CD14-positive monocyte (primary cell): ENCODE measurements at regions not wholly inside any gene's neighbourhood (a gene's known extent, or its start where the extent isn't known, plus 50 kb on each side); places are given as distances from the start of the nearest gene placed in this dataset.

Experiments used
- DNase-seq, 3 donors: peaks; one replicate each; pipeline ENCODE4 v3.0.0-alpha.2; 2011 to 2022
- H2AFZ ChIP-seq: 2 replicates; pipeline ENCODE4 v1.6.0; 2012; ENCODE audit warnings: mild to moderate bottlenecking, low read depth, low read length, inconsistent platforms; ENCODE audit not compliant: insufficient read depth, poor library complexity, severe bottlenecking
- H3K27ac ChIP-seq, 2 donors: 1 replicate in 1 of 2; 2 replicates in 1 of 2; pipeline ENCODE4 v1.5.1; 2012 to 2013; ENCODE audit warnings: low read length in 2 of 2, control low read depth in 1 of 2, inconsistent platforms in 1 of 2, low read depth in 1 of 2, mild to moderate bottlenecking in 1 of 2
- H3K27me3 ChIP-seq, 2 donors: one replicate each; pipeline versions ENCODE4 v1.6.0 to v1.6.1; 2011 to 2013; ENCODE audit warnings: low read length in 2 of 2; ENCODE audit not compliant: control insufficient read depth in 2 of 2, insufficient read depth in 2 of 2
- H3K36me3 ChIP-seq, 2 donors: replicated peaks in 1 of 2; 1 replicate in 1 of 2; 2 replicates in 1 of 2; pipeline versions ENCODE4 v1.5.1 to v1.6.1; 2012 to 2013; ENCODE audit warnings: low read length in 2 of 2, control low read depth in 1 of 2, inconsistent platforms in 1 of 2, mild to moderate bottlenecking in 1 of 2; ENCODE audit not compliant: insufficient read depth in 2 of 2, control insufficient read depth in 1 of 2
- H3K4me1 ChIP-seq, 2 donors: 1 replicate in 1 of 2; 2 replicates in 1 of 2; pipeline versions ENCODE4 v1.5.1 to v1.6.1; 2012 to 2013; ENCODE audit warnings: low read length in 2 of 2, control low read depth in 1 of 2, inconsistent platforms in 1 of 2, mild to moderate bottlenecking in 1 of 2, moderate library complexity in 1 of 2; ENCODE audit not compliant: insufficient read depth in 2 of 2, control insufficient read depth in 1 of 2
- H3K4me2 ChIP-seq: replicated peaks from 2 replicates; pipeline ENCODE3; 2012; ENCODE audit warnings: low read length, moderate library complexity, mild to moderate bottlenecking; ENCODE audit not compliant: poor library complexity, severe bottlenecking; ENCODE audit errors: extremely low read depth
- H3K4me3 ChIP-seq, 3 experiments: fragments of 200-600 bp in 1 of 3; sonication (generic) in 1 of 3; replicated peaks in 1 of 3; 1 replicate in 2 of 3; 2 replicates in 1 of 3; pipeline ENCODE4 v1.5.1; 2011 to 2013; ENCODE audit warnings: low read length in 3 of 3, mild to moderate bottlenecking in 3 of 3, control low read depth in 2 of 3, low read depth in 2 of 3, inconsistent platforms in 1 of 3, moderate library complexity in 1 of 3
- H3K79me2 ChIP-seq: 2 replicates; pipeline ENCODE4 v1.6.0; 2012; ENCODE audit warnings: mild to moderate bottlenecking, control low read depth, inconsistent platforms, low read length, moderate library complexity; ENCODE audit not compliant: insufficient read depth
- H3K9ac ChIP-seq: 2 replicates; pipeline ENCODE4 v1.6.0; 2017; ENCODE audit warnings: low read length, mild to moderate bottlenecking; ENCODE audit not compliant: insufficient read depth, poor library complexity, severe bottlenecking
- H3K9me3 ChIP-seq, 2 donors: replicated peaks in 1 of 2; 1 replicate in 1 of 2; 2 replicates in 1 of 2; pipeline versions ENCODE4 v1.5.1 to v1.6.1; 2012 to 2013; ENCODE audit warnings: low read length in 2 of 2, control low read depth in 1 of 2; ENCODE audit not compliant: control insufficient read depth in 1 of 2, insufficient read depth in 1 of 2
- H4K20me1 ChIP-seq: 2 replicates; pipeline ENCODE4 v1.6.0; 2012; ENCODE audit warnings: mild to moderate bottlenecking, low read length, control low read depth, moderate library complexity; ENCODE audit not compliant: insufficient read depth
- H3K27ac Mint-ChIP-seq, 7 donors: one replicate each; pipeline ENCODE4 v1.8.0; 2020; ENCODE audit warnings: mild to moderate bottlenecking in 7 of 7, mixed read lengths in 7 of 7, moderate library complexity in 6 of 7, inconsistent platforms in 2 of 7
- H3K27me3 Mint-ChIP-seq, 3 donors: one replicate each; pipeline ENCODE4 v1.8.0; 2021 to 2022; ENCODE audit warnings: low read depth in 3 of 3, mild to moderate bottlenecking in 3 of 3, mixed read lengths in 3 of 3, moderate library complexity in 3 of 3, inconsistent platforms in 1 of 3
- H3K36me3 Mint-ChIP-seq, 2 donors: one replicate each; pipeline ENCODE4 v1.8.0; 2020; ENCODE audit warnings: mixed read lengths in 2 of 2, inconsistent platforms in 1 of 2, mild to moderate bottlenecking in 1 of 2
- H3K4me1 Mint-ChIP-seq: one replicate; pipeline ENCODE4 v1.8.0; 2020; ENCODE audit warnings: mild to moderate bottlenecking, mixed read lengths
- H3K4me3 Mint-ChIP-seq, 2 donors: one replicate each; pipeline ENCODE4 v1.8.0; 2020; ENCODE audit warnings: mild to moderate bottlenecking in 2 of 2, mixed read lengths in 2 of 2, moderate library complexity in 1 of 2
- H3K9me3 Mint-ChIP-seq, 7 donors: one replicate each; pipeline ENCODE4 v1.8.0; 2020 to 2022; ENCODE audit warnings: mixed read lengths in 7 of 7, mild to moderate bottlenecking in 6 of 7, moderate library complexity in 6 of 7, inconsistent platforms in 2 of 7
- WGBS: methylation state at CpG from one replicate; pipeline ENCODE4 v1.1.5; 2013; ENCODE audit warnings: missing lambda C conversion rate; ENCODE audit not compliant: insufficient coverage; 5-methylcytosine and 5-hydroxymethylcytosine counted together
- intact Hi-C, 2 donors: fragments of 100-400 bp; cut with micrococcal nuclease; formaldehyde crosslinking; loops; one replicate each; pipeline versions ENCODE4 v1.15.0 to v1.15.1; 2023
- TF ChIP-seq, protein P1 (sequence below): fragments of 200-600 bp; IDR thresholded peaks from one replicate; pipeline ENCODE4 v1.8.0; 2022; ENCODE audit warnings: antibody characterized with exemption, mild to moderate bottlenecking

DNA sequence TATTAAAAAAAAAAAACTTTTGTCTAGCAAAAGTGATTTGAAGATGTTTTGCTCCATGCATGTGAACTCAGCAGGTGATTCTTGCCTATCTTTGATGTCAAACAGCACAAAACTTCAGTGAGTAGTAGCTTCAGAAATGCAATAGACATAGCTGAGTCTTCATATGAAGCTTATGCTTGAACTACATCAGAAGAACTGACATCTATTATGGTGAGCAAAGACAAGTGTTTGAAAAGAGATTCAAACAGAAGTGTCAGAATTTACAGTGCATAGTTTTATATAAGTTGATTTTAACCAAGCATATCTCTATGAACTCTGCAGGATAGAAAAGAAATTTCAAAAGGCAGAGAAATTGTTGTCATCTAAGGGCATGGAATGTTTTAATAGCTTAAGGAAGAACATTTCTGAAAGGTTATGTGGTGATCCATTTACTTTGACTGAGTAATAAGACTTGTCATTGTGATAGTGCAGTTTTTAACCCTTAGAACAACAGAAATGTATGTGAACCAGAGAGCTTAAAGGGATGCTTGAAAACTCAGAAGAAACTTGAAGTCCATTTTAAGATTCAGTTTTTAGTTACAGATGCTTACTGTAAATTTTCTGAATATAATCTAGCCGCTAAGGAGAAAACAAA, 351.4 kb downstream of the MDFIC start:
- Histone ChIP-seq H3K27me3 (no peaks in the 10 kb centered on the region), H3K9ac (no peak overlapping the region), H3K79me2 (no peaks in the 10 kb centered on the region), H3K4me3 (no peak overlapping the region), H3K4me1 (no peaks in the 10 kb centered on the region), H2AFZ (no peak overlapping the region), H4K20me1 (no peaks in the 10 kb centered on the region), H3K9me3 (no peaks in the 10 kb centered on the region), H3K4me2 (no peak overlapping the region), H3K27ac (no peak overlapping the region), H3K36me3 (no peaks in the 10 kb centered on the region)
- Mint-ChIP-seq H3K27me3 (peaks cover 0 to 8% (median 2%) of the 10 kb centered on the region in 3 donors), H3K9me3 (peaks cover 0 to 3% (median 0%) of the 10 kb centered on the region in 7 donors), H3K4me1 (no peaks in the 10 kb centered on the region), H3K4me3 (no peak overlapping the region), H3K36me3 (no peaks in the 10 kb centered on the region), H3K27ac (no peak overlapping the region)
- intact Hi-C loops, result no loop called here
- no peak for DNase-seq
- TF ChIP-seq, protein P1, sequence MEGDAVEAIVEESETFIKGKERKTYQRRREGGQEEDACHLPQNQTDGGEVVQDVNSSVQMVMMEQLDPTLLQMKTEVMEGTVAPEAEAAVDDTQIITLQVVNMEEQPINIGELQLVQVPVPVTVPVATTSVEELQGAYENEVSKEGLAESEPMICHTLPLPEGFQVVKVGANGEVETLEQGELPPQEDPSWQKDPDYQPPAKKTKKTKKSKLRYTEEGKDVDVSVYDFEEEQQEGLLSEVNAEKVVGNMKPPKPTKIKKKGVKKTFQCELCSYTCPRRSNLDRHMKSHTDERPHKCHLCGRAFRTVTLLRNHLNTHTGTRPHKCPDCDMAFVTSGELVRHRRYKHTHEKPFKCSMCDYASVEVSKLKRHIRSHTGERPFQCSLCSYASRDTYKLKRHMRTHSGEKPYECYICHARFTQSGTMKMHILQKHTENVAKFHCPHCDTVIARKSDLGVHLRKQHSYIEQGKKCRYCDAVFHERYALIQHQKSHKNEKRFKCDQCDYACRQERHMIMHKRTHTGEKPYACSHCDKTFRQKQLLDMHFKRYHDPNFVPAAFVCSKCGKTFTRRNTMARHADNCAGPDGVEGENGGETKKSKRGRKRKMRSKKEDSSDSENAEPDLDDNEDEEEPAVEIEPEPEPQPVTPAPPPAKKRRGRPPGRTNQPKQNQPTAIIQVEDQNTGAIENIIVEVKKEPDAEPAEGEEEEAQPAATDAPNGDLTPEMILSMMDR, result no peak
- WGBS, result no CpG with 5 or more reads among the region's 1 CpG

DNA sequence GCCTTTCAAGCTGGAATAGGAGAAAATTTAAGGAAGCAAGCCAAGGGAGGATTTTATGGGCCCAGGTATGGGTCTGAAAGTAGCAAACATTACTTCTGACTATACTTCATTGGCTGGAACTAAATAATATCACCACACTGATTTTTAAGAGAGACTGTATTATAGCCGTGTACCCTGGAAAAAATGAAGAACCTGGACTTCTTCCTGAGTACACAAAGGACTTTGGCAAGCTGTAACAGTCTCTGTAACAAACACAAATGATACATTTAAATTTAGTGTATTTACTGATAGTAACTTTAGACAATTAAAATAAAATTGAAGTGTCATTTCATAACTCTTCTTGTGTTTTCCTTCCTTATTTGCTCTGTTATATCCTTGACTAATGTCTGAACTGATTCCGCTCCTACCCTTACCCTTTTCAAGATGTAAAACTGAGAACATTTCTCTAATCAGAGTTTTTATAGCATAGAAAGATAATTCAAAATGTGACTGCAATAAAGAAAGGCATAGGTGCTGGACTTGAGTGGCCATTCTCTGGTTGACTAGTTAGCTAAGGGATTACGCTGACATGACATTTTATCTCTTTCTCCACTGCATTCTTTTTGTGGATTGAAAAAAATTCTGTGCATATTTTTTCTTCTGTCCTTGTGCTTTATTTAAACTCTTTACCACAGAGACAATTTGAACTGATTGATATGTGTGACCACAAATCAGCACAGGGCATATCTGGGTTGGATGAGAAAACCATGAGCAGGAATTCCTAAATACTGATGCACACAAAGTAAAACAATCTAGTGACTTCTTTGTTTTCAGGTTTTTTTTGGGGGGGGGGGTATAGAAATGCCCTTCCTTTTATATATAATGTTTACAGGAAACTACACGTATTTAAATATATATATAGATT, 349.7 kb downstream of the MDFIC start:
- Histone ChIP-seq H3K27me3 (no peaks in the 10 kb centered on the region), H3K79me2 (no peaks in the 10 kb centered on the region), H3K9me3 (no peaks in the 10 kb centered on the region), H3K4me1 (no peaks in the 10 kb centered on the region), H3K4me3 (no peak overlapping the region), H2AFZ (no peak overlapping the region), H3K9ac (no peak overlapping the region), H3K36me3 (no peaks in the 10 kb centered on the region), H3K27ac (no peak overlapping the region), H4K20me1 (no peaks in the 10 kb centered on the region), H3K4me2 (no peak overlapping the region)
- Mint-ChIP-seq H3K36me3 (no peaks in the 10 kb centered on the region), H3K27ac (no peak overlapping the region), H3K4me1 (no peaks in the 10 kb centered on the region), H3K9me3 (peaks cover 0 to 3% (median 0%) of the 10 kb centered on the region in 7 donors), H3K4me3 (no peak overlapping the region), H3K27me3 (peaks cover 0 to 6% (median 2%) of the 10 kb centered on the region in 3 donors)
- intact Hi-C loops, result no loop called here
- no CpG with 5 or more reads among the region's 4 CpGs for WGBS
- TF ChIP-seq, protein P1, result no peak
- DNase-seq, result no peak
